ENCODE measurements at regions not wholly inside any gene's neighbourhood (a gene's known extent, or its start where the extent isn't known, plus 50 kb on each side); places are given as distances from the start of the nearest gene placed in this dataset.

DNA sequence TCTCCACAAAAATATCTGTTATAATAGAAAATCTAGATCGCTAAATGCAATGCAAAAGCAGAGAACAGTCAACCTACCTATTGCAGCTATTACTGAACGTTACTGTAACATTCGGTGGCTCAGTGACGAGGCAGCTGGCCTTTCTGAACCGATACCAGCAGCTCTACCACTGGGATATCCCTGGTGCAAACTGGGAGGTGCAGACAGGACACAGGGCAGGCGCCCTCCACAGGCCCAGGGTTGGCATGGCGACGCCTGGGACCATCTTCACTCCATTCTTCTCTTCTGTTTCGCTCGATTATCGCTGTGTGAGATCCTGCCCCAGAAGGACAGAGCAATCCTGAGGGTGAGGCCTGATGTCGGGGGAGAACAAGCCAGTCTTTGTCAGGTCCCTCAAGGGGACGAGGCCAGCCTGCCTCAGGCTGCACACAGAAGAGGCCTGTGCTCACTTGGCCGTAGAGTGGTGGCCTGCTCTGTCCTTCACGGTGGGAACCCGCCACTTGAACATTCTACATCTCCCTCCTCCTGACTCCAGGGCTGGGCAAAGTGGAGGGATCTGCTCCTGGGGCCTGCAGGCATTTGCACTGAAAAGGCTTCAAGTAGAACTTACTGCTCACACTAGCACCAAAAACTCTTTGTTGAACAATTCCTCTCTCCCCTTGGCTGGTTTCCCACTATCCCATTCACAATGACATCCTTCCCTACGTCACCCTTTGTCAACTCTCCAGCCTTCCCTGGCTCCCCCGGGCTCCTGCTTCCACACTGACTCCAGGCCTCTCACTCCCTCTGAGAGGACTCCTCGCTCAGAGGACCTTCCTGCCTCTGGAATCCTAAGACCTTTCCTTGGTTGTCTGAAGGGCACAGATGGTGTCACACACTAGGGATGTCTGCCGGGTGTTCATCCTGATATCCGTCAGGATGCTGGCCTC, 49.7 kb downstream of the CYRIA start:
- in situ Hi-C loops (cut with MboI; ENCODE audit: low sequenced_read_pairs): loop anchor here (10.0 kb wide), 1 partner anchor 139 kb away; no protein-coding TSS in a partner anchor

DNA sequence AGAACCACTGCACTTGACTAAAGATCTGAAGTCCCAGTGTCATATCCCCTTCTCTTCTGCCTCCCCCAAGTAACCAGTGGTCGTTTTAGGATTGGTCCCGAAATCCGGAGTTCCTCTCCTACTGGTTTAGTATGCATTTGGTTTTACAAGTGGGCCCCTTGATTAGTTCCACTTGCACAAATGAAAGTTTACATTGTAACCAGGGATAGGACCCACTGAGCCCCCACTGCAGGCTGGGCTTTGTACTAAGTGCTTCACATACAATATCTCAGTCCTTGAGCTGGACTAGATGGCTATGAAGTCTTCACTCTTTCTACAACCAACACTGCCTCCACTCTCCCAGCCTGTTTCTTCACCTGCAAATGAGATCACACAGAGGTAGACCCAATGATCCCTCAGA, 50.4 kb downstream of the CYRIA start:
- in situ Hi-C loops (cut with MboI; ENCODE audit: low sequenced_read_pairs): loop anchor here (10.0 kb wide), 1 partner anchor 140 kb away; no protein-coding TSS in a partner anchor

DNA sequence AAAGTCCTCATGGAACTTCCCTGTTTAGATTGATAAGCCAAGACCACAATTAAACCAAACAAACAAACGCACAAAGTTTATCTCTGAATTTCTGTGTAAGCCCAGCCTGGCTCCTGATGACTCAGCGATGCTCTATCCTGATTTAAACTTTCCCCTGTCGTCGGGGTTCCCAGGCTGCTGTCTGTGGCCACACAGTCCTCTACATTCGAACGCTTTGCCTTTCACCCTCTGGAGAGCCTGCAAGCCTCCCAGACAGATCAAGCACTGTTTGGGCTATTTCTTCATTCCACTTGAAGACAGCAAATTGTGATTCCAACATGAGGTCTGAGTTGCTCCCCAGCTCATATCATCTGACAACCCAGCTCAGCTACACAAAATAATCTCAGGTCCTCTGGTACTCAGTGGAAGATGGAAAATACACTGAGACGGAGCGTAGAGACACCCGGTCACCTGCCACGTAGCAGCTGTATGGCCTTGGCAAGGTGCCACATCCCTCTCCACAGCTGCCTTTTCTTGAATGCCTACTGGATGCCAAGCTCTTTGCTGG, 51.2 kb downstream of the CYRIA start:
- in situ Hi-C loops (cut with MboI; ENCODE audit: low sequenced_read_pairs): loop anchor here (10.0 kb wide), 1 partner anchor 140 kb away; no protein-coding TSS in a partner anchor

DNA sequence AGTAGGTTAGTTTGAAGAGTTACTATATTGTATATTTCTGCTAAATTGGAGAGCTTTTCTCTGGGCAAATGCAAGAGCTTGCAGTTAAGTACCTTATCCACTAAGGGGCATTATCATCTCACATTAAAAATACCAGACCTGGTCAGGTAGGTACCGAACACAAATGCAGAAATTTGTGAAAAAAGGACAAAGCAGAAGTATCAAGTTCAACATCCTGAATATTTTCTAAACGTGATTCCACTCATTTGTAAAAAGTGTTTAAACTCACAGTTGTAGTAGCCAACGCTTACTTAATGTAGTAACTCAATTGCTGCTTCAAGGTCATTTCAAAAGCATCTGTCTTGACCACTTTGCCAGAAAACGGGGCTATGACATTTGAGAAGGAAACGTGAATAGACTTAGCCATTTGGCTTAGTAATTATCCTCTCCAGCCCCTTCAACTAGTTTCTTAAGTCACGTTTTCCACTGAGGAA, 52.1 kb downstream of the CYRIA start:
- in situ Hi-C loops (cut with MboI; ENCODE audit: low sequenced_read_pairs): loop anchor here (10.0 kb wide), 1 partner anchor 141 kb away; no protein-coding TSS in a partner anchor

DNA sequence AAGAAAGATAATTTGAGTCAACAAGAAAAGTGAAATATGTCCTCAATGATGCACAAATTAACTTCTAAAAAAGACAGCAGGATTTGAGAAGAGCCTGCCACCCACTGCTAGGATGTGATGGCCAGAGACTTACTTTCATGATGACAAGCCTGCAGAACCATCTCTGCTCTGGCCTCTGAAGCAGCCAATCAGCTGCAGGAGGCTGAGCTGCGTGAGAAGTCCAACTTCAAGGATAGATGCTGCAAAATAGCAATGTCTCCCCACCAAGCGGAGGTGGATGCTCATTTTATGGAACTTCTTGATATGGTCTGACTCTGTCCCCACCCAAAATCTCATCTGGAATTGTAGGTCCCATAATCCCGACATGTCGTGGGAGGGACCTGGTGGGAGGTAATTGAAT, 53.1 kb downstream of the CYRIA start:
- in situ Hi-C loops (cut with MboI; ENCODE audit: low sequenced_read_pairs): loop anchor here (10.0 kb wide), 1 partner anchor 142 kb away; no protein-coding TSS in a partner anchor

DNA sequence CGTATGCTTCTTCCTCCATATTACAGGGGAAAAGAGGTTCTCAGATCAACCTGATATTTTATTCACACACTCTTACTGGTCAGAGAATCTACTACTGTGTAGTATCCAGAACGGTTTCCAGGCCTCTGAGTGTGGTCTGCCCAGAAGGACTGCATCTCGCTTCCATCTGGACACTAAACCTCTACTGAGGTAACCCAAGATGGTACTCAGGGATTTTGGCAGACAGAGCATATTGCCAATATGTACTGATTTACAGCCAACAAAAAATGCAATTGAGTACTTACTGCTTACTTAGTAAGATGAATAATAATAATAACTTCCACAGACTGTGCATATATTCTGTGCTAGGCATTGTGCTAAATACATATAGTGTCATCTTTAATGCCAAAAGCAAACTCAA, 55.8 kb downstream of the CYRIA start:
- in situ Hi-C loops (cut with MboI; ENCODE audit: low sequenced_read_pairs): loop anchor here (10.0 kb wide), 1 partner anchor 145 kb away; no protein-coding TSS in a partner anchor

DNA sequence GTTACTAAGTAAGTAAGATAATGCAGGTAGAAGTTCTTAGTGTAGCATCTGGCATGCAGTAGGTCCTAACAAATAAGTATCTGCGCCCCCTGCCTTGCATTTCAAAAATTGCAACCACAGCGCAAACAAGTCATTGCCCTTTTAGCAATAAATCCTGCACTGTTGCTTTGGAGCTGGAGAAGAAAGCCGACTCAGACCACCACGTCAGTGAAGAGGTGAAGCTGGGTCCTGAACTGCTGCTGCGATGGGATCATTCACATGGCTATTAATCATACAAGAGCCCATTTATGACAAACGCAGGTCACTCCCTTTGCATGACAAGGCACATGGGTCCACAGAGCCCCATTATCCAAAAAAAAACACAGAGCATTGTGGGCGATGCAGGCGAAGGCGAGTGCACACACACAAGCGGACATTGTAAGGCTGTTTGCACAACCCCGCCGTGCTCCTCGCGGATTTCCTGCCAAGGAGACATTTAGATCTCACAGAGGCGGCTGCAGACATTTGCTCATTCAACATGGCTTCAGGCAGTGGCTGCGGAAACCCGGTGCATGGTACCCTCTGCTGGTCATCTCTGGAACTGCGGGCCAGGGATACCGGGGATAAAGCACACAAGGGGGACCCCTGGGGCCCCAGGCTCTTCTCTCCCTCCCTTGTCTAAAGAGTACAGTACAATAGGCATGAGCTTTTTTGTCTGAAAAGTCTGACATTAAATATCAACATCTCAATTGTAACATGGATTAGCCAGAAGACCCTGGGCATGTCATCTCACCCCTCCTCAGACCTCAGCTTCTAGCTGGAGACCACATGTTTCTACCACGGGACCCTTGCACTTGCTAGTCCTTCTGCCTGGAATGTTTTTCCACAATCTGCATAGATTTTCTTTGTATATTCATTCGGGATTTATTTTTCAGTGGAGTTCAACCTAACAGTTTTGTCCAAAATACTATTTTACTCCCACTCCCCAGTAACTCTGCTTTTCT, 56.7 kb downstream of the CYRIA start:
- in situ Hi-C loops (cut with MboI; ENCODE audit: low sequenced_read_pairs): no loop called here

DNA sequence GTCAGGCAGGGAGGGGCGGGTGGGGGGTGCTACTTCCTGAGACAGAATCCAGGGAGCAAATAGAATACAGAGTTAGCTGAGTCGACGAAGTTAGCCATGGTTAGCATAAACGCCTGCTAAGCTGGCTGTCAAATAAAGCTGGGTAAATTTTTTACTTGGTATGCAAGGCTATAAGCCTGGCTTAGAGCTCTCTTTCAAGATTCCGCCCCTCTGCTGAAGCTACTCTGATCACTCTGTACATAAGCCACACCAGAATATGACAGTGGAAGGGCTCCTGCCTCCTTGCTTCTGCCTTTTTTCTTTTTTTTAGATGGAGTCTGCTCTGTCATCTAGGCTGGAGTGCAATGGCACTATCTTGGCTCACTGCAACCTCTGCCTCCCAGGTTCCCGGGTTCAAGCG, 58.3 kb downstream of the CYRIA start:
- in situ Hi-C loops (cut with MboI; ENCODE audit: low sequenced_read_pairs): no loop called here

DNA sequence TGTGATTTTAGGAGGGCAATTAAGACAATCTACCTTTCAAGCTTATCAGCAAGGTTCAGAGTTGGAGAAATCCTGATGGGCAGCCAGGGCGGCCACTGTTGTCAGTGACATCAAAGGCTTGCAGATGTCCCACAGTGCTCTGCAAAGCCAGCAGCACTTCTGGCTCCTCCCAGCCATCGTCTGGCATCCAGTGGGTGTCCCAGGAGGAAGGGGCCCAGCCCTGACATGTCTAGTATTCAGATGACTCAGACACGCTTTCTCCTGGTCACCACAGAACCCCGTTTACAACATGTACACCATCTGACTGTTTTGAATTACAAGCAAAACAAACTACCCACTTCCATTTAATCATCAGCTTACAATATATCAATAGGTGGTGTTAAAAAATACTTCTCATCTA, 61.4 kb downstream of the CYRIA start:
- in situ Hi-C loops (cut with MboI; ENCODE audit: low sequenced_read_pairs): no loop called here

DNA sequence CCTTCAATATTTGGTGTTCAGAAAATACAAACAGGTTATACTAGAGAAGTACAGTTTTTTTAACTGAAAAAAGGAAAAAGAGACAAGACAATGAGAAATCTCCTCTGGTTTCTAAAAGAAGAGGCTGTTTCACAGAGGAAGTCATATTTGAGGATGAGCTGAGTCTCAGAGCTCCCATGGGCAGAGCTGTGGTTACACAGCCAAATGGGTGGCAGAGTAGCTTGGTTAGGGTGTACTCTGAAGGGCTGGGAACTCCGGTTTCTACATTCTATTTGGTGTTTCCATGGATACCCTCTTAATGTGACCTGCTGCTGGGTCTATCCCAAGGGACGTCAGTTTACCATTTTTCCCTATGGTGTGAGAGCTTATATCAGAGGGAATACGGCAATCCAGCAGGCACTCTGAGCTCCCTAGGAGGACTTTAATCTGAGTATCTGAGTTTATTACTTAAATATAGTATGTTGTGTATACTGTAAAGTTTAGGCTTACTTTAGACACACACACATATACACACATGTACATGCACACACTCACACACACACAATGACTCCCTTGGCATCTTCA, 74.2 kb downstream of the CYRIA start:
- in situ Hi-C loops (cut with MboI; ENCODE audit: low sequenced_read_pairs): no loop called here

DNA sequence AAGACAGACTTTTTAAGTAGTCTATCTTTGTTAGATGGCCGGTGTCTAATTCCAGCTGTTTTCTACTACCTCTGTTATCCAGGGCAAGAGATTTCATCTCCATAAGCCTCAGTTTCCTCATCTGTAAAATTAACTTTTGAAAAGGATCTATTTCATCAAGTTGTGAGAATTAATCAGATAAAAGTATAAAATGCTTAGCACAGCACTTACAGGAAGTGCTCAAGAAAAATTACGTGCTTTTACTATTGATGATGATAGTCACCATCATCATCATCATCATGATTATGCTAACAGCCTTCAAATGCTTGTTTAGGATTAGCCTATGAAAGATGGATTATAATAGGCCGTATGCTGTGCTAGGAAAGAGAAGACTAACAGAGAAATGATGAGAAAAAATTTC, 76.2 kb downstream of the CYRIA start:
- in situ Hi-C loops (cut with MboI; ENCODE audit: low sequenced_read_pairs): no loop called here

DNA sequence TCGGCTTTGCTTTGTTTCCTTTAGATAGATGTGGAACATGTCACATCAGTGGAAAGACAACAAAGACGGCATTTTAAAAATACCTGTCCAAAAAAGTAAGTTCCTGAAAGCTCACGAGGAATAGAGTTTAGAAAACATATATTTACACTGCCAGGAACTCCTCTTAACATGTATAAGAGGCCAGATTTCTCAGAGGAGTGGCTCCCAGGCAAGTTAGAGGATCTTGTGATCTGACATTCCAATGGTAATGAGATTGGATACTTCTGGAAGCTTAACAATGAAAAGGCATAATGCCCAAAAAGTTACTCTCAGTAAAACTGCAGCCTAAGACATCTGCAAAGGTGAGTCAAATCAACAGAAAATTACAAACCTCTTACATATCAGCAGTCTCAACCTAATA, 77.1 kb downstream of the CYRIA start:
- in situ Hi-C loops (cut with MboI; ENCODE audit: low sequenced_read_pairs): no loop called here

DNA sequence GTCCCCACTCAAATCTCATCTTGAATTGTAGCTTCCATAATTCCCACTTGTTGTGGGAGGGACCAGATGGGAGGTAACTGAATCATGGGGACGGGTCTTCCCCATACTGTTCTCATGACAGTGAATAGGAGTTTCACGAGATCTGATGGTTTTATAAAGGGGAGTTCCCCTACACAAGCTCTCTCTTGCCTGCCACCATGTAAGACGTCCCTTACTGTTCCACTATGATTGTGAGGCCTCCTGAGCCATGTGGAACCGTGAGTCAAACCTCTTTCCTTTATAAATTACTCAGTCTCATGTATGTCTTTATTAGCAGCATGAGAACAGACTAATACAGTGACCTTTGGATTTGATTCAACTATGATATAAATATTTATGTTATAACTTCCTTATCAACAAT, 78.0 kb downstream of the CYRIA start:
- in situ Hi-C loops (cut with MboI; ENCODE audit: low sequenced_read_pairs): no loop called here

DNA sequence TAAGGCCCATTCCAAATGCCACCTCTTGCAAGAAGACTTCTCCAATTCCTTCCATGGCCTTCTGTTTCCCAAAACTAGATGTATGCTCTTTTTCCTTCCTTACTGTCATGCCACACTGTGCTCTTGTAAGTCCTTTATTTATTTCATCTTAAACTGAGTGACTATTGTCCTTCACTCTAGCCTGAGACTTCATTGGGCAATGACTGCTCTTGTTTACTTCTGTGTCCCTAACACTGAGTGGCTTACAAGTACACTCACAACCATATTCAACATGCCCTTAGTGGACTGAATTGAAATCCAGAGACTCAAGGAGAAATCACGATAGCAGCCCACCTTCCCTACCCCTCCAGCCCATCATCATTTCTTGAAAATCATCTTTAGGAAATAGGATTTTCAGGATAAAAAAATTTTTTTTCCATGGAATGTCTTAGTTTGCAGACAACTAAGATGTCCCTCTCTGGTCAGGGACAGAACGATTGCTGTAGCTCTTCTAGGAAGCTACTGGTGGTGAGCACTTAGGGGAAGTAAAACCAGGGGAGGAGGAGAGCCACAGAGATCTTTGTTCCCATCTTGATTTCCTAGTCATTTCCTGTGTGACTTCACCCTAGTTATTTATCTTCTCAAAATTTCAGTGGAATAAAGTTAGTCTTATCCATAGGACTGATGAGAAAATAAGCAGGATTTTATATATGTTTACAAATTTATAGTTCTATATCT, 80.7 kb downstream of the CYRIA start:
- in situ Hi-C loops (cut with MboI; ENCODE audit: low sequenced_read_pairs): no loop called here

DNA sequence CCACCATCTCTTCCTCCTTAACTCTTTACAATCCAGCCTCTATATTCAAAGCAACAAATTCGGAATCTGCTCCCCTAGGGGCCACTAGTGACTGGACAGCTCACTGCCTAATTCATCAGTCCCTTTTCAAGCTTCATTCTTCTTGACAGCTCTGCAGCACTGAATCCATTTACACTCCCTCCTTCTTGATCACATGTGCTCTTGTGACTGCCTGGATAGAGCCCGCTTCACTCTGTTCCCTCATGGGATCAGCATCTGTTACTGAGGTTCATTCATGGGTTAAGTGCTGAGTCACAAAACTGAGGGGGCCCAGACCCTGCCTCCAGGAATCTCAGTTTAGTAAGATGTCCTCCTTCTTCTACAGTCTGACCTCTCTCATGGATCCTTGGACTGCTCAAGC, 81.5 kb downstream of the CYRIA start:
- in situ Hi-C loops (cut with MboI; ENCODE audit: low sequenced_read_pairs): no loop called here

DNA sequence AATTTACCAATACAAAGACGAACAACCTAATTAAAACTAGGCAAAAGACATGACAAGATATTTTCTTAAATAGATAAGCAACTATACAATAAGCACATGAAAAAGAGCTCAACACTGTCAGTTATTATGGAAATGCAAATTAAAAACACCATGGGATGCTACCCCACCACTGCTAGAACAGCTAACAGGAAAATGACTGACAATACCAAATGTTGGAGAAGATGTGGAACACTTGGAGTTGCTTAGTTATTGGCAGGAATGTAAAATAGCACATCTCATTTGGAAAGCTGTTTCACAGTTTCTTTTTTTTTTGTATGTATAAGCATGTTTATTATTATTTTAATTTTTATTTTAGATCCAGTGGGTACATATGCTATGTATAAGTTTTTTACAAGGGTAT, 84.4 kb downstream of the CYRIA start:
- in situ Hi-C loops (cut with MboI; ENCODE audit: low sequenced_read_pairs): no loop called here

DNA sequence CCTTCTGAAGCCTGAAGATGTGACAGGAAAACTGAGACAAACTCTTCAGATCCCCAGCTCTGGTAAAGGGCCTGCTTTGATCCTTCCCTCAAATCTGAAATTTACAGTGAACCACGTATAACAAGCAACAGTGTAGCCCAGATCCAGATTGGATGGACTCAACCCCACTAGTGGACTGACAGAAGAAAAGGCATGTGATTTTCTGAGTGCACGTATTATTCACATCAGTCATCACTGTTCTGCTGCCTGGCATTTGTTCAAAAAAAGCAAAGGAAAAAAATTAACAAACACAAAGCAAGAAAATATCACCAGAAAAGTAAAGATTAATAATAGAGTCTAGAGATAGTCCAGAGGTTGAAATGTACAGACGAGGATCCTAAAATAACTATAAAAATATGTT, 87.6 kb downstream of the CYRIA start:
- in situ Hi-C loops (cut with MboI; ENCODE audit: low sequenced_read_pairs): no loop called here

DNA sequence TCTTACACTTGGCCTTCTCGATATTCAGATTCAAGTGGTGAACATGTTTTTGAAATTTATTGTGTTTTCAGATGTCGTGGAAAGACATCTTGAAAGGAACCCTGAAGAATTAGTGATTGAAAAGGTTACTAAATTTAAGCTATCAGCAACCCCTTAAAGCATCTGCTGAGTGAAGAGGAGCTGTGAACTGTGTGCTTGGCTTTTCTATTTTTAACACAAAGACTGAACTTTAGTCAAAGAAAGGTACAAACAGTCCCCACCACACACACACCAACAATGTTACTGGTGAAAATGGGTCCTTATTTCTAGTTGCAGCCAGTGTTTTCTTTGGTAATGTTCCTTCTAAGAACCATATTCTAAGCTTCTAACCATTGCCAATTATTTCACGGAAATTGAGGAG, 95.1 kb downstream of the CYRIA start:
- in situ Hi-C loops (cut with MboI; ENCODE audit: low sequenced_read_pairs): no loop called here

DNA sequence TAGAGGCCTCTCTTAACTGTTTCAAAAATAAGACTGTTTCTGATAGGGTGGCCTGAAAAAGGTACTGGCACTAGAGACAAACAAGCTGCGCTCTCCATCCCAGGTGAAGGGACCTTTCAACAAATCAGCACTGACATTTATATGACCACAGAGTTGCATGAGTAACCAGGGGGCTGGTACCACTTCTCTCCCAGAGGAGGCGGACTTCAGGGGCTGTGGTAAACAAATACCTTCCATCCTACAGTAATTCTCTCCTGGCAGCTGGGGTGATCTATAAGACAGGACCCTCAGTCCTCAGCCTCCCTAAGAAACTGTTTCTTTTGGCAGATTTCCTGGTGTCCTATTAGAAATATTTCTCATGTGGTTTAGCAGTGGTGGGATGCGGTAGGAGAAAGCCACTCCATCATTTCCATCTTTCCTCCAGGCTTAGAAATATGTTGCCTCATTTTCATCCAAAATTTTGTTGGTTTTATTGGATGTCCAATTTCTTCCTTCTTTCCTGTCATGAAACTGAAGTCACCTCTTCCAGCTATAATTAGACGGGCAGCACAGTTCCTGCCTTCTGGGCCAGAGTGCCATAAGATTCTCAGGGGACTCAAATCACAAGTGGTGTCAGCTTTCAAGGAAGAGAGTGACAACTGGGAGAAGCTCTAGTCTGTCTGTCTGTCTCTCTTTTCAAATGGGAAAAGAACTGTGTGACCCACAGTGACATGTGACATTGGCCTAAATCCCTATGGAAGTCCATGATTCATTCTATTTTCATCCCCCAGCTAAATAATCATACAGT, 96.4 kb downstream of the CYRIA start:
- in situ Hi-C loops (cut with MboI; ENCODE audit: low sequenced_read_pairs): no loop called here
